ENCODE measurements at regions not wholly inside any gene's neighbourhood (a gene's known extent, or its start where the extent isn't known, plus 50 kb on each side); places are given as distances from the start of the nearest gene placed in this dataset.
"Not testable (repeated sequence)": the region's sequence is repeated elsewhere in the genome, so short reads cannot be mapped to it uniquely, and the experiment has no call there.

GRCh38 chr10:81177651-81178244 is 640.0 kb downstream of the SH2D4B start:
- no peak for DNase-seq (ENCODE audit: extremely low spot score)
- ChIA-PET POLR2A (no interaction called here), CTCF (interaction anchor here (1.1 to 4.7 kb wide), 7 partner anchors 14 to 514 kb away, joined by 3 to 43 read pairs (median 10); no protein-coding TSS in a partner anchor)
- no peak for TF ChIP-seq CTCF (IDR thresholded peaks at IDR 0.05; ENCODE audit: control extremely low read depth, extremely low read depth, low read depth, missing control alignments)

- no peak for TF ChIP-seq CTCF (IDR thresholded peaks at IDR 0.05; ENCODE audit: control extremely low read depth, extremely low read depth, low read depth, missing control alignments)
- ChIA-PET POLR2A (no interaction called here), CTCF (interaction anchor here (0.6 to 4.7 kb wide), 43 partner anchors 8 to 1333 kb away, joined by 3 to 43 read pairs (median 4); no protein-coding TSS in a partner anchor)
- no peak for DNase-seq (ENCODE audit: extremely low spot score)
Observed at GRCh38 chr10:81179324-81179723, 641.6 kb downstream of the SH2D4B start.

GRCh38 chr10:81179805-81180452 is 642.2 kb downstream of the SH2D4B start:
- POLR2A ChIA-PET = no interaction called here
- DNase-seq (ENCODE audit: extremely low spot score) = peak; percentile 35
- peak; percentile 64 for TF ChIP-seq CTCF (IDR thresholded peaks at IDR 0.05; ENCODE audit: control extremely low read depth, extremely low read depth, low read depth, missing control alignments)
- CTCF ChIA-PET = interaction anchor here (0.6 to 4.7 kb wide), 43 partner anchors 8 to 1332 kb away, joined by 3 to 43 read pairs (median 4); no protein-coding TSS in a partner anchor

- TF ChIP-seq CTCF (IDR thresholded peaks at IDR 0.05; ENCODE audit: control extremely low read depth, extremely low read depth, low read depth, missing control alignments) = no peak
- no peak for DNase-seq (ENCODE audit: extremely low spot score)
- ChIA-PET POLR2A (no interaction called here), CTCF (no interaction called here)
Observed at GRCh38 chr10:81182296-81182695, 644.6 kb downstream of the SH2D4B start.

- ChIA-PET CTCF (interaction anchor here (1.0 to 1.5 kb wide), 3 partner anchors 9 to 14 kb away, joined by 3 to 5 read pairs (median 4); no protein-coding TSS in a partner anchor), POLR2A (no interaction called here)
- DNase-seq (ENCODE audit: extremely low spot score) = no peak
- TF ChIP-seq CTCF (IDR thresholded peaks at IDR 0.05; ENCODE audit: control extremely low read depth, extremely low read depth, low read depth, missing control alignments) = no peak
Observed at GRCh38 chr10:81192221-81192788, 654.6 kb downstream of the SH2D4B start.

GRCh38 chr10:81200801-81201200 is 663.1 kb downstream of the SH2D4B start:
- TF ChIP-seq CTCF (IDR thresholded peaks at IDR 0.05; ENCODE audit: control extremely low read depth, extremely low read depth, low read depth, missing control alignments) = no peak
- no peak for DNase-seq (ENCODE audit: extremely low spot score)
- ChIA-PET CTCF (no interaction called here), POLR2A (no interaction called here)

- DNase-seq (ENCODE audit: extremely low spot score); POLR2A ChIA-PET: not testable (repeated sequence)
- CTCF ChIA-PET = interaction anchor here (1.4 kb wide), 1 partner anchor 284 kb away, joined by 3 read pairs; no protein-coding TSS in a partner anchor
Observed at GRCh38 chr10:81207359-81207758, 667.6 kb upstream of the NRG3 start.

All from GM10248 (cell line).